ENCODE measurements at regions not wholly inside any gene's neighbourhood (a gene's known extent, or its start where the extent isn't known, plus 50 kb on each side); places are given as distances from the start of the nearest gene placed in this dataset.

GRCh38 chr7:119916501-119916900 lies 356.5 kb upstream of the KCND2 start:
- no peak overlapping the region for H3K4me3 Mint-ChIP-seq (ENCODE audit: unreplicated experiment)
- H3K9me3 Mint-ChIP-seq (ENCODE audit: unreplicated experiment) = peaks cover 8% of the 10 kb centered on the region
- TF ChIP-seq CTCF (IDR thresholded peaks at IDR 0.05) = no peak
- H3K27me3 Mint-ChIP-seq (ENCODE audit: unreplicated experiment) = no peaks in the 10 kb centered on the region
- peaks cover under 1% of the 10 kb centered on the region for H3K36me3 Mint-ChIP-seq (ENCODE audit: unreplicated experiment)
- H3K27ac Mint-ChIP-seq (ENCODE audit: unreplicated experiment) = no peak overlapping the region
- no peaks in the 10 kb centered on the region for H3K4me1 Mint-ChIP-seq (ENCODE audit: unreplicated experiment)
- no peak for DNase-seq (ENCODE audit: extremely low spot score, unreplicated experiment)

GRCh38 chr7:119918185-119918584 lies 354.8 kb upstream of the KCND2 start:
- no peak for DNase-seq (ENCODE audit: extremely low spot score, unreplicated experiment)
- Mint-ChIP-seq H3K27me3 (ENCODE audit: unreplicated experiment) (no peaks in the 10 kb centered on the region), H3K4me1 (ENCODE audit: unreplicated experiment) (no peaks in the 10 kb centered on the region), H3K9me3 (ENCODE audit: unreplicated experiment) (peaks cover 8% of the 10 kb centered on the region), H3K36me3 (ENCODE audit: unreplicated experiment) (no peaks in the 10 kb centered on the region), H3K27ac (ENCODE audit: unreplicated experiment) (no peak overlapping the region), H3K4me3 (ENCODE audit: unreplicated experiment) (no peak overlapping the region)
- TF ChIP-seq CTCF (IDR thresholded peaks at IDR 0.05) = no peak

DNA sequence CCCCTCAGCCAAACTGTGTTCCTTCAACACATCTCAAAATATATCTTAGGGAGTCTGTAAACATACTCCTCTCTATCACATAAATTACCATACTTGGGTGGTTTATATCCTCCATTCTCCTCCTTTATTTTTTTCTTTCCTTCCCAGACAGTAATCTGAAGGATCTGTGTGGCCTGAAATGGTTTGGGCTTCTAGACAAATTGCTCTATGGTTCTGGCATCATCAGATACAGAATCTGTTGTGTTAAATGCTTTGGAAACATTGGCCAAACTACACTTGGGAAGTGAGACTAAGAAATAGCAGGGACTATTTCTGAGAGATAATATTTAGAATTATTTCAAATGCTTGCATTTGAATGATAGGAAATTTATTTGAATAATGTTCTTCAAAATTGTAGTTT lies 353.0 kb upstream of the KCND2 start:
- Mint-ChIP-seq H3K4me1 (ENCODE audit: unreplicated experiment) (no peaks in the 10 kb centered on the region), H3K27me3 (ENCODE audit: unreplicated experiment) (no peaks in the 10 kb centered on the region), H3K27ac (ENCODE audit: unreplicated experiment) (no peak overlapping the region), H3K36me3 (ENCODE audit: unreplicated experiment) (no peaks in the 10 kb centered on the region), H3K9me3 (ENCODE audit: unreplicated experiment) (peaks cover 8% of the 10 kb centered on the region), H3K4me3 (ENCODE audit: unreplicated experiment) (no peak overlapping the region)
- TF ChIP-seq CTCF (IDR thresholded peaks at IDR 0.05) = no peak
- DNase-seq (ENCODE audit: extremely low spot score, unreplicated experiment) = no peak

DNA sequence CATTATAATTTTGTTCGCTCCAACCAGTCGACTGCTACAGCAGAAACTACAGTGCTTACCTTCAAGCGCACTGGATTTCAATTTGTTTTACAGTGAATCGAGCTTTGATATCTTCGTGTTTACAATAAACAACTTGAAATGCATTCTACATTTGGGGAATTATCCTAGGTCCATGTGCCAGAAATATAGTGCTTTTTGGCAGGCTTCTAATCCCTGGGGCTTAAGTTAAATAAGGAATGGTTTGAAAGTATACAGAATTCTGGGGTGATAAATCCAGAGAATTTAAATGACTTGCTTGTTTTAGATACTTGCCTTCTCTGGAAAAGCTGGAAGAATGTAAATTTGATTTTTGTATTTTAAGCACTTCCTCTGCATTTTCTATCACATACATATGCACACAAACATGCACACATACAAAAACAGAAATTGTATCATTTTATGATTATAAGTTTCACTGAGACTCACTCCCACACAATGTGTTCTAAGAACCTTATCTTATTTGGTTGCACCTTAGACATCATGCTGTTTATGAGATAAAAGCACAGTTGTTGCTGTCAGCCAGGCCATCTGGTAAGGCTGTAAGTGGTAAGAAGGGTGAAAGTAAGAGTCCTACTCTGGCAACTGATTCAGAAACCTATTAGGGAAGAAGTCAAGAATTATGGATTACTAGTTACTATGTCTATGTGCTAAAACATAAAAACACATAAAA lies 347.2 kb upstream of the KCND2 start:
- Mint-ChIP-seq H3K4me1 (ENCODE audit: unreplicated experiment) (no peaks in the 10 kb centered on the region), H3K36me3 (ENCODE audit: unreplicated experiment) (no peaks in the 10 kb centered on the region), H3K27ac (ENCODE audit: unreplicated experiment) (no peak overlapping the region), H3K9me3 (ENCODE audit: unreplicated experiment) (no peaks in the 10 kb centered on the region), H3K27me3 (ENCODE audit: unreplicated experiment) (no peaks in the 10 kb centered on the region), H3K4me3 (ENCODE audit: unreplicated experiment) (no peak overlapping the region)
- DNase-seq (ENCODE audit: extremely low spot score, unreplicated experiment) = no peak
- TF ChIP-seq CTCF (IDR thresholded peaks at IDR 0.05) = no peak

DNA sequence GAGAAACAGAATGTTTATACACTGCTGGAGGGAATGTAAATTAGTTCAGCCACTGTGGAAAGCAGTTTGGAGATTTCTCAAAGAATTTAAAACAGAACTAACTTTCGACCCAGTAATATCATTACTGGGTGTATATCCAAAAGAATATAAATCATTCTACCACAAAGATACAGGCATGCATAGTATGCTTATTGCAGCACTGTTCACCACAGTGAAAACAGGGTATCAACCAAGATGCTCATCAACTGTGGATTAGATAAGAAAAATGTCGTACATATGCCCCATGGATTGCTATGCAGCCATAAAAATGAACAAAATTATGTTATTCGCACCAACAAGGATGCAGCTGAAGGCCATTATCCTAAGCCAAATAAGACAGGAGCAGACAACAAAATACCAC lies 343.1 kb upstream of the KCND2 start:
- Mint-ChIP-seq H3K9me3 (ENCODE audit: unreplicated experiment) (no peaks in the 10 kb centered on the region), H3K4me3 (ENCODE audit: unreplicated experiment) (no peak overlapping the region), H3K4me1 (ENCODE audit: unreplicated experiment) (no peaks in the 10 kb centered on the region), H3K27ac (ENCODE audit: unreplicated experiment) (no peak overlapping the region), H3K36me3 (ENCODE audit: unreplicated experiment) (no peaks in the 10 kb centered on the region), H3K27me3 (ENCODE audit: unreplicated experiment) (no peaks in the 10 kb centered on the region)
- TF ChIP-seq CTCF (IDR thresholded peaks at IDR 0.05) = no peak
- DNase-seq (ENCODE audit: extremely low spot score, unreplicated experiment) = no peak
